Activated CD8-positive, alpha-beta T cell treated with anti-CD3 and anti-CD28 coated beads for 36 hours (primary cell): ENCODE measurements at regions not wholly inside any gene's neighbourhood (a gene's known extent, or its start where the extent isn't known, plus 50 kb on each side); places are given as distances from the start of the nearest gene placed in this dataset.

Experiments
- ATAC-seq: fragments of 200-7000 bp; cut with Tn5 transposase; one replicate; pipeline ENCODE4 v1.10.0; 2021; ENCODE audit warnings: mild to moderate bottlenecking, moderate library complexity
- CTCF ChIA-PET: fragments of 350-600 bp; sonication (Branson Sonifier 250); formaldehyde crosslinking; loops from one replicate; lab custom pipeline; 2021; ENCODE audit warnings: antibody characterized with exemption; lab: Charles Lee
- POLR2A ChIA-PET: fragments of 350-600 bp; sonication (Branson Sonifier 250); formaldehyde crosslinking; loops from one replicate; lab custom pipeline; 2021; ENCODE audit warnings: antibody characterized with exemption; lab: Charles Lee
- DNase-seq: peaks from one replicate; pipeline ENCODE4 v3.0.0-alpha.2; 2020
- H3K27ac Mint-ChIP-seq: one replicate; pipeline ENCODE4 v1.8.0; 2021; ENCODE audit warnings: mild to moderate bottlenecking, mixed read lengths
- H3K27me3 Mint-ChIP-seq: one replicate; pipeline ENCODE4 v1.8.0; 2021; ENCODE audit warnings: mixed read lengths
- H3K36me3 Mint-ChIP-seq: one replicate; pipeline ENCODE4 v1.8.0; 2021; ENCODE audit warnings: low read depth, mixed read lengths
- H3K4me1 Mint-ChIP-seq: one replicate; pipeline ENCODE4 v1.8.0; 2021; ENCODE audit warnings: low read depth, mixed read lengths
- H3K4me3 Mint-ChIP-seq: one replicate; pipeline ENCODE4 v1.8.0; 2021; ENCODE audit warnings: mild to moderate bottlenecking, moderate library complexity, mixed read lengths
- H3K9me3 Mint-ChIP-seq: one replicate; pipeline ENCODE4 v1.8.0; 2021; ENCODE audit warnings: mixed read lengths
- intact Hi-C: fragments of 100-400 bp; cut with micrococcal nuclease; formaldehyde crosslinking; loops from one replicate; pipeline ENCODE4 v1.10.0; 2022
- TF ChIP-seq, protein P1 (sequence below): fragments of 200-600 bp; IDR thresholded peaks from one replicate; pipeline ENCODE4 v1.8.0; 2022; ENCODE audit warnings: antibody characterized with exemption, mild to moderate bottlenecking

GRCh38 chr9:118561051-118561450, 808.2 kb downstream of the BRINP1 start:
- TF ChIP-seq, protein P1, sequence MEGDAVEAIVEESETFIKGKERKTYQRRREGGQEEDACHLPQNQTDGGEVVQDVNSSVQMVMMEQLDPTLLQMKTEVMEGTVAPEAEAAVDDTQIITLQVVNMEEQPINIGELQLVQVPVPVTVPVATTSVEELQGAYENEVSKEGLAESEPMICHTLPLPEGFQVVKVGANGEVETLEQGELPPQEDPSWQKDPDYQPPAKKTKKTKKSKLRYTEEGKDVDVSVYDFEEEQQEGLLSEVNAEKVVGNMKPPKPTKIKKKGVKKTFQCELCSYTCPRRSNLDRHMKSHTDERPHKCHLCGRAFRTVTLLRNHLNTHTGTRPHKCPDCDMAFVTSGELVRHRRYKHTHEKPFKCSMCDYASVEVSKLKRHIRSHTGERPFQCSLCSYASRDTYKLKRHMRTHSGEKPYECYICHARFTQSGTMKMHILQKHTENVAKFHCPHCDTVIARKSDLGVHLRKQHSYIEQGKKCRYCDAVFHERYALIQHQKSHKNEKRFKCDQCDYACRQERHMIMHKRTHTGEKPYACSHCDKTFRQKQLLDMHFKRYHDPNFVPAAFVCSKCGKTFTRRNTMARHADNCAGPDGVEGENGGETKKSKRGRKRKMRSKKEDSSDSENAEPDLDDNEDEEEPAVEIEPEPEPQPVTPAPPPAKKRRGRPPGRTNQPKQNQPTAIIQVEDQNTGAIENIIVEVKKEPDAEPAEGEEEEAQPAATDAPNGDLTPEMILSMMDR = no peak
- DNase-seq = no peak
- CTCF ChIA-PET = interaction anchor here (0.8 kb wide), 1 partner anchor 23 kb away, joined by 3 read pairs; no protein-coding TSS in a partner anchor
- POLR2A ChIA-PET = no interaction called here
- H3K36me3 Mint-ChIP-seq = no peaks in the 10 kb centered on the region
- H3K27ac Mint-ChIP-seq = no peak overlapping the region
- H3K4me3 Mint-ChIP-seq = no peak overlapping the region
- no peaks in the 10 kb centered on the region for H3K27me3 Mint-ChIP-seq
- no peaks in the 10 kb centered on the region for H3K4me1 Mint-ChIP-seq
- intact Hi-C loops = no loop called here
- ATAC-seq = no peak
- peaks cover 7% of the 10 kb centered on the region for H3K9me3 Mint-ChIP-seq

DNA sequence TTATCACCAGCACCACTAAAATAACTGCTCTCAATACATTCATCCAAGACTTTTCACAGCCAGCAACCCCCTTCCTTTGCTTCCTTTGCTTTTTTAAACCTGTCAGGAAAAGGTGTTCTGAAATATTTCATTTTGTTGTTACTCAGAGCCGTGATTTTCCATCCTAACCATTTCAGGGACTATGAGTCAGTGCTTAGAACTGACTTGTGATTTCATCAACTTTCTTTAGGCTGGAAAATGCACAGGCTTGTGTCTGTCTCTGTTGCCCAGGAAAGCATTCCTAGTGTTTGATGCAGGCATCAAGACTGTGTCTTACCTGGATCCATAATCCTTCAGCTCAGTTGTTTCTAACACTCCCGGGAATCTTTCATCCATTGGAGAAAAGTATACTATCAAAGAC, 805.6 kb downstream of the BRINP1 start:
- intact Hi-C loops = no loop called here
- CTCF ChIA-PET = no interaction called here
- POLR2A ChIA-PET = no interaction called here
- Mint-ChIP-seq H3K4me1 (no peaks in the 10 kb centered on the region), H3K36me3 (no peaks in the 10 kb centered on the region), H3K27me3 (no peaks in the 10 kb centered on the region), H3K27ac (no peak overlapping the region), H3K9me3 (peaks cover 4% of the 10 kb centered on the region), H3K4me3 (no peak overlapping the region)
- DNase-seq (no peak), ATAC-seq (no peak)
- TF ChIP-seq, protein P1 = no peak

DNA sequence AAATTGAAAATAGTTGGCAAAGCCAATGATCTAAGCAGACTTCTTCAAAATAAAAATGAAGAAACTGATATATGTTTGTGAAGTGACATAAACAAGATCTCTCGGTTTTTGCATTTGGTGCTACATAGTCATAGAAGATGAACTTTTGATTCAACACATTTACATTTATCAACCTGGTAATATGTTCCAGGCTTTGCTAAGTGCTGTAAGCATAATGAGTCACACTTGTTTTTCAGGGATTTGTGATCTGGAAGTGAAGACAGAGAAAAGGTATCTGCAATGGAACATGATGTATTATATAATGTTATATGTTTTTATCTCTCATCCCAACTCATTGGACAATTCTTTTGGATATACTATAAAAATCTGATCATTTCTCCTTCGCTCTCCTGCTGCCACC, 801.4 kb downstream of the BRINP1 start:
- H3K4me1 Mint-ChIP-seq = no peaks in the 10 kb centered on the region
- TF ChIP-seq, protein P1 = no peak
- ChIA-PET CTCF (no interaction called here), POLR2A (no interaction called here)
- DNase-seq (no peak), ATAC-seq (no peak)
- intact Hi-C loops = no loop called here
- no peak overlapping the region for H3K4me3 Mint-ChIP-seq
- H3K36me3 Mint-ChIP-seq = no peaks in the 10 kb centered on the region
- no peak overlapping the region for H3K27ac Mint-ChIP-seq
- H3K9me3 Mint-ChIP-seq = peaks cover 2% of the 10 kb centered on the region
- H3K27me3 Mint-ChIP-seq = no peaks in the 10 kb centered on the region

- no peaks in the 10 kb centered on the region for H3K36me3 Mint-ChIP-seq
- no peaks in the 10 kb centered on the region for H3K27me3 Mint-ChIP-seq
- TF ChIP-seq, protein P1 = no peak
- DNase-seq (no peak), ATAC-seq (no peak)
- no peak overlapping the region for H3K27ac Mint-ChIP-seq
- POLR2A ChIA-PET = no interaction called here
- intact Hi-C loops = no loop called here
- peaks cover 2% of the 10 kb centered on the region for H3K9me3 Mint-ChIP-seq
- CTCF ChIA-PET = no interaction called here
- no peak overlapping the region for H3K4me3 Mint-ChIP-seq
- no peaks in the 10 kb centered on the region for H3K4me1 Mint-ChIP-seq
These were observed 800.5 kb downstream of the BRINP1 start for GRCh38 chr9:118568704-118569103.

DNA sequence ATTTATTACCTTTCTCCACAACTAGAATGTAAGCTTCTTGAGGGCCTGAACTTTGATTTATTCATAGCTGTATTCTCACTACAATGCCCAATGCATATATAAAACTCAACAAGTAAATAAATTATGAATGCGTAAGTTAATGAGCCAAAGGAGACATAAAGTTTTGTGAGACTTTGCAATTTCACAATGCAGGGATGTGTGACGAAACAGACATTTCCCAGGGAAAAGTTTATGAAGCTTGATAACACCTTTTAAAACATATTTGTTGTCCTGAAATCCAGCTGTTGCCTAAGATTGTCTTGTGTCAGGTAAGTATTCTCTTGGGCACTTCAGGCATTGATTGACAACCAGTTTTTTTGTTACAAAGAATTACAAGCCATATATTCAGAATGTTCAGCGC, 800.1 kb downstream of the BRINP1 start:
- CTCF ChIA-PET = interaction anchor here (0.6 kb wide), 1 partner anchor 826 kb away, joined by 3 read pairs; no protein-coding TSS in a partner anchor
- DNase-seq = no peak

More for the DNA sequence above, 800.1 kb downstream of the BRINP1 start:
- POLR2A ChIA-PET = no interaction called here
- peaks cover 2% of the 10 kb centered on the region for H3K9me3 Mint-ChIP-seq
- ATAC-seq = no peak
- H3K4me3 Mint-ChIP-seq = no peak overlapping the region
- no peak overlapping the region for H3K27ac Mint-ChIP-seq
- TF ChIP-seq, protein P1 = no peak
- intact Hi-C loops = no loop called here
- no peaks in the 10 kb centered on the region for H3K4me1 Mint-ChIP-seq
- no peaks in the 10 kb centered on the region for H3K27me3 Mint-ChIP-seq
- no peaks in the 10 kb centered on the region for H3K36me3 Mint-ChIP-seq
